Central memory CD4-positive, alpha-beta T cell (primary cell): ENCODE measurements at regions not wholly inside any gene's neighbourhood (a gene's known extent, or its start where the extent isn't known, plus 50 kb on each side); places are given as distances from the start of the nearest gene placed in this dataset.
"Not testable (repeated sequence)": the region's sequence is repeated elsewhere in the genome, so short reads cannot be mapped to it uniquely, and the experiment has no call there.

Source experiments
- DNase-seq: peaks from one replicate; pipeline ENCODE4 v3.0.0; 2022

GRCh38 chr20:19875376-19876221 lies 117.5 kb downstream of the RIN2 start:
- no peak for DNase-seq

- no peak for DNase-seq
Observed at GRCh38 chr20:19876828-19877460, 118.9 kb downstream of the RIN2 start.

GRCh38 chr20:19879874-19880255 lies 121.8 kb downstream of the RIN2 start:
- not testable (repeated sequence) for DNase-seq

- DNase-seq, result no peak
Observed at GRCh38 chr20:19880256-19881079, 122.4 kb downstream of the RIN2 start.

- no peak for DNase-seq
Observed at GRCh38 chr20:19881080-19881840, 123.2 kb downstream of the RIN2 start.

- no peak for DNase-seq
Observed at GRCh38 chr20:19881990-19882389, 123.9 kb downstream of the RIN2 start.

- no peak for DNase-seq
Observed at GRCh38 chr20:19882446-19882845, 124.4 kb downstream of the RIN2 start.

GRCh38 chr20:19883501-19883900 lies 125.4 kb downstream of the RIN2 start:
- DNase-seq, result no peak

GRCh38 chr20:19885594-19885938 lies 127.5 kb downstream of the RIN2 start:
- no peak for DNase-seq

- DNase-seq, result no peak
Observed at GRCh38 chr20:19885939-19886660, 128.0 kb downstream of the RIN2 start.

GRCh38 chr20:19886661-19887288 lies 128.7 kb downstream of the RIN2 start:
- no peak for DNase-seq

GRCh38 chr20:19887556-19888268 lies 129.4 kb upstream of the NAA20 start:
- DNase-seq, result no peak

- no peak for DNase-seq
Observed at GRCh38 chr20:19888269-19888671, 128.9 kb upstream of the NAA20 start.

- no peak for DNase-seq
Observed at GRCh38 chr20:19889011-19889953, 127.9 kb upstream of the NAA20 start.

- DNase-seq, result no peak
Observed at GRCh38 chr20:19890445-19891051, 126.6 kb upstream of the NAA20 start.

GRCh38 chr20:19893356-19893755 lies 123.8 kb upstream of the NAA20 start:
- DNase-seq, result no peak

- DNase-seq, result no peak
Observed at GRCh38 chr20:19895761-19896160, 121.4 kb upstream of the NAA20 start.

- no peak for DNase-seq
Observed at GRCh38 chr20:19897891-19898290, 119.3 kb upstream of the NAA20 start.

GRCh38 chr20:19901226-19901625 lies 115.9 kb upstream of the NAA20 start:
- DNase-seq, result no peak
